OCI-LY7 (cell line): ENCODE measurements at regions not wholly inside any gene's neighbourhood (a gene's known extent, or its start where the extent isn't known, plus 50 kb on each side); places are given as distances from the start of the nearest gene placed in this dataset.

Experiments
- BruUV-seq: library from RNA; stranded (reverse); fragments of 400-500 nt; replicated peaks from 2 replicates; lab custom pipeline; 2021; lab: Mats Ljungman, UMichigan
- CTCF ChIA-PET: fragments of 300-600 bp; sonication (Branson Sonifier 250); formaldehyde crosslinking; loops from one replicate; lab custom pipeline; 2022; ENCODE audit warnings: antibody characterized with exemption; ENCODE audit not compliant: unreplicated experiment; lab: Charles Lee
- POLR2A ChIA-PET: fragments of 300-600 bp; sonication (Branson Sonifier 250); formaldehyde crosslinking; loops from one replicate; lab custom pipeline; 2022; ENCODE audit warnings: antibody characterized with exemption; lab: Charles Lee
- DNase-seq: peaks from one replicate; pipeline ENCODE4 v3.0.0-alpha.2; 2015; ENCODE audit warnings: low spot score
- H2AFZ ChIP-seq: fragments of 200-600 bp; sonication (generic), shearing (Covaris generic); 2 replicates; pipeline ENCODE4 v1.6.1; 2014; ENCODE audit warnings: mild to moderate bottlenecking, antibody characterized with exemption, low read length, moderate library complexity
- H3K27ac ChIP-seq: fragments of 200-600 bp; sonication (generic); 2 replicates; pipeline ENCODE4 v1.5.1; 2014; ENCODE audit warnings: mixed run types, low read depth, mild to moderate bottlenecking, moderate library complexity, low read length, inconsistent platforms; ENCODE audit not compliant: poor library complexity, severe bottlenecking
- H3K36me3 ChIP-seq: fragments of 200-600 bp; sonication (generic); 2 replicates; pipeline ENCODE4 v1.6.1; 2014; ENCODE audit warnings: mild to moderate bottlenecking, antibody characterized with exemption, low read length, moderate library complexity, mixed read lengths; ENCODE audit not compliant: insufficient read depth
- H3K4me1 ChIP-seq: fragments of 200-600 bp; sonication (generic); 2 replicates; pipeline ENCODE4 v1.5.1; 2014; ENCODE audit warnings: mild to moderate bottlenecking, low read length; ENCODE audit not compliant: insufficient read depth, poor library complexity, severe bottlenecking
- H3K4me2 ChIP-seq: fragments of 200-600 bp; sonication (generic); 2 replicates; pipeline ENCODE4 v1.6.1; 2014; ENCODE audit warnings: mild to moderate bottlenecking, low read length
- H3K4me3 ChIP-seq: fragments of 200-600 bp; sonication (generic); 2 replicates; pipeline ENCODE4 v1.5.1; 2014; ENCODE audit warnings: mild to moderate bottlenecking, low read depth, low read length; ENCODE audit not compliant: poor library complexity, severe bottlenecking
- H3K79me2 ChIP-seq: fragments of 200-600 bp; sonication (generic); 2 replicates; pipeline ENCODE4 v1.6.1; 2016; ENCODE audit warnings: low read depth, mild to moderate bottlenecking, low read length, moderate library complexity, mixed read lengths; ENCODE audit not compliant: insufficient read depth
- H3K9me2 ChIP-seq: fragments of 200-600 bp; sonication (generic); 2 replicates; pipeline ENCODE4 v1.6.1; 2016; ENCODE audit warnings: mild to moderate bottlenecking, low read length, mixed read lengths; ENCODE audit not compliant: insufficient read depth
- H3K9me3 ChIP-seq: fragments of 200-600 bp; sonication (generic); 2 replicates; pipeline ENCODE4 v1.6.1; 2014; ENCODE audit warnings: mild to moderate bottlenecking, mixed run types, low read length, mixed read lengths
- H4K20me1 ChIP-seq: fragments of 200-600 bp; sonication (generic); 2 replicates; pipeline ENCODE4 v1.6.1; 2014; ENCODE audit warnings: mild to moderate bottlenecking, antibody characterized with exemption, low read length, moderate library complexity, mixed read lengths; ENCODE audit not compliant: insufficient read depth
- CTCF ChIP-seq: fragments of 200-600 bp; sonication (generic); conservative IDR thresholded peaks from 2 replicates; pipeline ENCODE4 v1.5.1; 2014; ENCODE audit warnings: mild to moderate bottlenecking, antibody characterized with exemption, low read length, moderate library complexity, mixed read lengths
- EZH2phosphoT487 ChIP-seq: fragments of 200-600 bp; sonication (generic); IDR thresholded peaks from 2 replicates; pipeline ENCODE4 v1.6.1; 2018; ENCODE audit warnings: low read depth, borderline replicate concordance, mild to moderate bottlenecking, mixed run types, antibody characterized with exemption, low read length, moderate library complexity, mixed read lengths
- intact Hi-C: fragments of 100-400 bp; cut with micrococcal nuclease; formaldehyde crosslinking; loops from one replicate; pipeline ENCODE4 v1.10.0; 2022; ENCODE audit not compliant: unreplicated experiment

GRCh38 chr5:61256474-61256873 lies 75.6 kb upstream of the ZSWIM6 start:
- Histone ChIP-seq H3K4me3 (no peak overlapping the region), H3K27ac (no peak overlapping the region), H3K79me2 (no peaks in the 10 kb centered on the region), H3K9me3 (no peaks in the 10 kb centered on the region), H3K9me2 (no peaks in the 10 kb centered on the region), H3K4me1 (no peaks in the 10 kb centered on the region), H3K36me3 (no peaks in the 10 kb centered on the region), H2AFZ (no peak overlapping the region), H4K20me1 (no peaks in the 10 kb centered on the region), H3K4me2 (no peak overlapping the region)
- no TSS peak for BruUV-seq
- no peak for DNase-seq
- intact Hi-C loops, result no loop called here
- TF ChIP-seq EZH2phosphoT487 (no peak), CTCF (no peak)
- ChIA-PET POLR2A (interaction anchor here (0.6 kb wide), 1 partner anchor 21 kb away, joined by 4 read pairs; no protein-coding TSS in a partner anchor), CTCF (no interaction called here)

DNA sequence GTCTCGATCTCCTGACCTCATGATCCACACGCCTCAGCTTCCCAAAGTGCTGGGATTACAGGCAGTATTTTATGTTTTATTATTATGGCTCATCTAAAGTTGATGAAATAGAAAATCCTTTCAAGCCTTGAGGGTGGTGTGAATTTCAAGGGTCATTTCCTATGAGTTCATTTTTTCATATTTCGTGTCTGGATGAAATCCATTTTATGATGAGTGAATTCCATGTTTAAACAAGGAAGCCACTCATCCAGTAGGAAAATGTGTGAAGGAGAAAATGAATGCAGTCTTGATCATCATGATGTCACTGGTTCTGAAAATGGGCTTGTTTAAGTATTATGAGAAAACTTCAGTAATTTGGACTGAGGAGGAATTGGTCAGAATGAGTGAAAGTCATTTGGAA lies 74.6 kb upstream of the ZSWIM6 start:
- Histone ChIP-seq H3K9me3 (no peaks in the 10 kb centered on the region), H3K4me2 (no peak overlapping the region), H4K20me1 (no peaks in the 10 kb centered on the region), H3K4me3 (no peak overlapping the region), H3K4me1 (no peaks in the 10 kb centered on the region), H3K9me2 (no peaks in the 10 kb centered on the region), H3K36me3 (no peaks in the 10 kb centered on the region), H3K27ac (no peak overlapping the region), H3K79me2 (no peaks in the 10 kb centered on the region), H2AFZ (no peak overlapping the region)
- DNase-seq, result no peak
- intact Hi-C loops, result no loop called here
- TF ChIP-seq CTCF (no peak), EZH2phosphoT487 (no peak)
- ChIA-PET POLR2A (no interaction called here), CTCF (no interaction called here)
- BruUV-seq, result no TSS peak

- CTCF ChIA-PET, result no interaction called here
- no peak overlapping the region for H3K4me3 ChIP-seq
- POLR2A ChIA-PET, result no interaction called here
These were observed 70.9 kb upstream of the ZSWIM6 start for GRCh38 chr5:61261136-61261535.

More at GRCh38 chr5:61261136-61261535, 70.9 kb upstream of the ZSWIM6 start:
- H3K9me2 ChIP-seq, result no peaks in the 10 kb centered on the region
- H3K79me2 ChIP-seq, result no peaks in the 10 kb centered on the region
- no peaks in the 10 kb centered on the region for H3K36me3 ChIP-seq
- no peak overlapping the region for H3K4me2 ChIP-seq
- intact Hi-C loops, result no loop called here
- H3K4me1 ChIP-seq, result no peaks in the 10 kb centered on the region
- DNase-seq, result no peak
- no peaks in the 10 kb centered on the region for H4K20me1 ChIP-seq
- BruUV-seq, result no TSS peak
- TF ChIP-seq CTCF, result no peak
- no peak for TF ChIP-seq EZH2phosphoT487
- H3K9me3 ChIP-seq, result no peaks in the 10 kb centered on the region
- no peak overlapping the region for H2AFZ ChIP-seq
- no peak overlapping the region for H3K27ac ChIP-seq
